Skeletal muscle tissue (tissue), 3 donors: ENCODE measurements at regions not wholly inside any gene's neighbourhood (a gene's known extent, or its start where the extent isn't known, plus 50 kb on each side); places are given as distances from the start of the nearest gene placed in this dataset.

Experiments
- H3K27ac ChIP-seq: one replicate; pipeline ENCODE4 v1.7.0; 2013; ENCODE audit warnings: mild to moderate bottlenecking, low read depth, low read length, inconsistent platforms
- H3K27me3 ChIP-seq, 3 donors: one replicate each; pipeline ENCODE4 v1.7.0; 2013; ENCODE audit warnings: low read length in 3 of 3; ENCODE audit not compliant: control insufficient read depth in 3 of 3, insufficient read depth in 3 of 3
- H3K36me3 ChIP-seq, 3 donors: one replicate each; pipeline ENCODE4 v1.7.0; 2013; ENCODE audit warnings: low read length in 3 of 3; ENCODE audit not compliant: control insufficient read depth in 3 of 3, insufficient read depth in 3 of 3
- H3K4me1 ChIP-seq, 3 donors: one replicate each; pipeline ENCODE4 v1.7.0; 2013; ENCODE audit warnings: low read length in 3 of 3, mild to moderate bottlenecking in 3 of 3; ENCODE audit not compliant: control insufficient read depth in 3 of 3, insufficient read depth in 3 of 3
- H3K4me3 ChIP-seq, 3 donors: one replicate each; pipeline ENCODE4 v1.7.0; 2013; ENCODE audit warnings: low read length in 3 of 3
- H3K9ac ChIP-seq, 3 donors: one replicate each; pipeline ENCODE4 v1.7.0; 2013; ENCODE audit warnings: low read length in 3 of 3, mild to moderate bottlenecking in 3 of 3, moderate library complexity in 2 of 3, low read depth in 1 of 3
- H3K9me3 ChIP-seq, 3 donors: one replicate each; pipeline ENCODE4 v1.7.0; 2013; ENCODE audit warnings: low read length in 3 of 3; ENCODE audit not compliant: control insufficient read depth in 3 of 3
- donor health status: Osteomylitis.

GRCh38 chr4:147093206-147093605 lies 147.5 kb upstream of the TTC29 start:
- no peaks in the 10 kb centered on the region for H3K36me3 ChIP-seq
- H3K4me3 ChIP-seq = no peak overlapping the region
- no peak overlapping the region for H3K27ac ChIP-seq
- H3K27me3 ChIP-seq = peaks cover 0 to 2% (median 0%) of the 10 kb centered on the region in 3 donors
- H3K9me3 ChIP-seq = no peaks in the 10 kb centered on the region
- no peak overlapping the region for H3K9ac ChIP-seq
- no peaks in the 10 kb centered on the region for H3K4me1 ChIP-seq

GRCh38 chr4:147094238-147094637 lies 148.6 kb upstream of the TTC29 start:
- H3K4me1 ChIP-seq = no peaks in the 10 kb centered on the region
- no peaks in the 10 kb centered on the region for H3K36me3 ChIP-seq
- H3K27ac ChIP-seq = no peak overlapping the region
- no peak overlapping the region for H3K9ac ChIP-seq
- no peak overlapping the region for H3K4me3 ChIP-seq
- no peaks in the 10 kb centered on the region for H3K9me3 ChIP-seq
- peaks cover 0 to 2% (median 0%) of the 10 kb centered on the region in 3 donors for H3K27me3 ChIP-seq

GRCh38 chr4:147096667-147097604 lies 151.3 kb upstream of the TTC29 start:
- no peak overlapping the region for H3K4me3 ChIP-seq
- no peak overlapping the region for H3K9ac ChIP-seq
- no peak overlapping the region for H3K27ac ChIP-seq
- H3K4me1 ChIP-seq = no peaks in the 10 kb centered on the region
- no peaks in the 10 kb centered on the region for H3K9me3 ChIP-seq
- no peaks in the 10 kb centered on the region for H3K36me3 ChIP-seq
- no peaks in the 10 kb centered on the region for H3K27me3 ChIP-seq

GRCh38 chr4:147101678-147102077 lies 156.0 kb upstream of the TTC29 start:
- Histone ChIP-seq H3K4me1 (peaks cover 16 to 18% (median 17%) of the 10 kb centered on the region in 3 donors), H3K36me3 (no peaks in the 10 kb centered on the region), H3K4me3 (no peak overlapping the region), H3K9me3 (no peaks in the 10 kb centered on the region), H3K9ac (no peak overlapping the region), H3K27me3 (no peaks in the 10 kb centered on the region), H3K27ac (no peak overlapping the region)

DNA sequence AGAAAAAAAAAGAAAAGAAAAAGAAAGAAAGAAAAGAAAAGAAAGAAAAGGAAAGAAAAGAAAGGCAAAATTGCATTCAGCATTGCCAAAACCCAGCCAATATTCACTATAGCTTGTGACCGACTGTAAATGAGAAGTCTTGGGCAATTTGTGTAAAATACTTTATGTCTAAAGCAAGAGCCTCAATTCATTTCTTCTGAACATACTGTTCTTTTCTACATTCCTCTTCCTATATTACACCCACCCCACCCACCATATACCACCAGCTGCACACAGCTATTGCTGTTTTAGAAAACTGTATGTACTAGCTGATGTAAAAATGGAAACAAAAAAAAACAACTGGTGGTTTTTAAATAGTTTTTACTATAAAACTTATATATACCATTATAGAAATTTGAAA lies 156.9 kb upstream of the TTC29 start:
- Histone ChIP-seq H3K27ac (no peak overlapping the region), H3K9ac (no peak overlapping the region)

DNA sequence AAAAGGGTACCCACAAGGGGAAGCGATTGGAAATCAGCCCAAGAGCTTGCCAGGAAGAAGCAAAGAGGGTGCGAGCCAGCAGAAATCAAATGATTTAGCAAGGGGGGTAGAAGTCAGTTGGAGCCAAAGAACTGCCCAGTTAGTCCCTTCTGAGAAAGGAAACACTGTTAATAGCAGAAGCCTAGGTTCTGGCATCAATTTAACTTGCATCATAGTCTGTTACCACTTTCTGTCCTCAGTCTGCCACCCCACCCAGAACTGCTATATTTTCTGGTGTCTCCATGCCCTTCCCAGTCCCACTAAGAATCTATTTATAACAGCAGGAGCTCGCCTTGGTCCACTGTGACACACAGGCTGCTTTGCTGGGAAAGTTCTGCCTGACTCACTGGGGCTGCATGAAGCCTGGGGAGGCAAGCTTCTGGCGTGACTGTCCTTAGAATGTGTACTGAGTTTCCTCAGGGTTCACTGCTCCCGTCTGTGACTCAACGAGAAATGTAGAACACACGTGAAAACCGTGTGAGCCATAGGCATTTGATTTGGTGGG lies 157.8 kb upstream of the TTC29 start:
- peak overlapping the region; percentile 60 for H3K27ac ChIP-seq
- H3K4me3 ChIP-seq = no peak overlapping the region
- H3K4me1 ChIP-seq = peaks cover 16 to 18% (median 17%) of the 10 kb centered on the region in 3 donors

More for the DNA sequence above, 156.9 kb upstream of the TTC29 start:
- H3K4me3 ChIP-seq = no peak overlapping the region
- no peaks in the 10 kb centered on the region for H3K36me3 ChIP-seq
- peaks cover 16 to 18% (median 17%) of the 10 kb centered on the region in 3 donors for H3K4me1 ChIP-seq
- H3K9me3 ChIP-seq = no peaks in the 10 kb centered on the region
- no peaks in the 10 kb centered on the region for H3K27me3 ChIP-seq

DNA sequence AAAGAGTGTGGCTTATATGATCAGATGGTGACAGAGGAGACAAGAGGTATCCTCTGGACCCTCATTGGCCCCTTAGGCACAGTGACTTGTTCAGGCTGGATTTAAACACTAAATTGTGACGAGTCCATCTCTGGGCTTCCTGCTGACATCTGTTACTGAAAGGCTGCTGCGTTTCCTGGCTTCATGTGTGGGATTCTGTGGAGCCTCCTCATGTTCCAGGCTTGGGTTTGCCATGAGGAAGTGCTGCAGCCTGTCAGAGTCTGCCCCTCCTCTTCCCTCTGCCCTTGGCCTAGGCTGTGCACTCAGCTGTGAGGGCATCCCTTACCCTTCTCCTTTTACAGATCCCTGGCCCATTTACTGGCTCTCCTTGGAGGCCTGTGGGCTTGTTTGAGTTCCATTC lies 159.1 kb upstream of the TTC29 start:
- Histone ChIP-seq H3K9me3 (no peaks in the 10 kb centered on the region), H3K27ac (no peak overlapping the region), H3K4me3 (no peak overlapping the region), H3K4me1 (peaks cover 16 to 18% (median 17%) of the 10 kb centered on the region in 3 donors), H3K27me3 (no peaks in the 10 kb centered on the region), H3K9ac (no peak overlapping the region), H3K36me3 (no peaks in the 10 kb centered on the region)

More for the DNA sequence above, 157.8 kb upstream of the TTC29 start:
- no peaks in the 10 kb centered on the region for H3K27me3 ChIP-seq
- peak overlapping the region in 1 of 3 donors; percentile 2 for H3K9ac ChIP-seq
- H3K36me3 ChIP-seq = no peaks in the 10 kb centered on the region
- H3K9me3 ChIP-seq = no peaks in the 10 kb centered on the region

DNA sequence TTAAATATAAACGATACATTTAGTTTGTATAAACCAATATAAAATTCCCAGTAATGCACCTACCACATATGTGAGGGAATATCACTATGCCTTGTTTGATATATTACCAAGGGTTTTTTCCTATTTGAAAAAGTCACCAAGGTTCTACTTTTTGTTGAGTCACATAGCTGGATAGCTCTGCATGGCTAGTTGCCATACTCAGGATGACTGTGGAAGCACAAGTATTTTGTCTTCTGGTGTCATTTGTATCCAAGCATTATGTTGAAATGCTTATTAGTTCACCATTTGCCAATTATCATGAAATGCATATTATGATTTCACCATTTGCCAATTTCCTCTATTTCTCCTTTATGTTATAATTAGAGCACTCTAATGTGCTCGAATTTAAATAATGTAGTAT lies 162.7 kb upstream of the TTC29 start:
- H3K27me3 ChIP-seq = no peaks in the 10 kb centered on the region
- H3K4me3 ChIP-seq = no peak overlapping the region
- peaks cover 13 to 15% (median 14%) of the 10 kb centered on the region in 3 donors for H3K4me1 ChIP-seq
- H3K9ac ChIP-seq = no peak overlapping the region
- H3K27ac ChIP-seq = no peak overlapping the region
- H3K9me3 ChIP-seq = no peaks in the 10 kb centered on the region
- no peaks in the 10 kb centered on the region for H3K36me3 ChIP-seq

DNA sequence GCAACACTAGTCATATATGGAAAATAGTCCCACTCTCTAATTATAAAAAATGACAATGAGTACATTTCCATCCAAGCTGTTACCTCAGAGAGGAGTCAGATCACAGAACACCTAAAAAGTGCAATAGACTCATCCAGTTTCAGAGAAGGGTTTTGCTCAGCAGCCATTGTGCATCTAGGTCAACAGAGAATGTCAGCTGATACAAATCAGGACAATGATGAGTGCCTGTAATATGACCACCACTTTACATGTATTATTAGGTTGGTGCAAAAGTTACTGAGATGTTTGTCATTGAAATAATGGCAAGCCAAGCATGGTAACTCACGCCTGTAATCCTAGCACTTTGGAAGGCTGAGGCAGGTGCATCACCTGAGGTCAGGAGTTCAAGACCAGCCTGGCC lies 164.1 kb upstream of the TTC29 start:
- Histone ChIP-seq H3K27me3 (no peaks in the 10 kb centered on the region), H3K9me3 (no peaks in the 10 kb centered on the region), H3K4me1 (peaks cover under 1 to 3% (median 2%) of the 10 kb centered on the region in 3 donors), H3K4me3 (no peak overlapping the region), H3K9ac (no peak overlapping the region), H3K27ac (no peak overlapping the region), H3K36me3 (no peaks in the 10 kb centered on the region)
